Nephron progenitor cell (in vitro differentiated cells): ENCODE measurements at regions not wholly inside any gene's neighbourhood (a gene's known extent, or its start where the extent isn't known, plus 50 kb on each side); places are given as distances from the start of the nearest gene placed in this dataset.
"Not testable (repeated sequence)": the region's sequence is repeated elsewhere in the genome, so short reads cannot be mapped to it uniquely, and the experiment has no call there.

ENCODE experiments used
- DNase-seq: peaks from one replicate; pipeline ENCODE4 v3.0.0; 2021
- H3K27ac Mint-ChIP-seq: 2 replicates; pipeline ENCODE4 v1.8.0; 2021; ENCODE audit warnings: mild to moderate bottlenecking, moderate library complexity, mixed read lengths
- H3K27me3 Mint-ChIP-seq: 2 replicates; pipeline ENCODE4 v1.8.0; 2021; ENCODE audit warnings: mild to moderate bottlenecking, low read depth, mixed read lengths; ENCODE audit not compliant: poor library complexity
- H3K36me3 Mint-ChIP-seq: 2 replicates; pipeline ENCODE4 v1.8.0; 2021; ENCODE audit warnings: low read depth, mixed read lengths
- H3K4me1 Mint-ChIP-seq: 2 replicates; pipeline ENCODE4 v1.8.0; 2021; ENCODE audit warnings: mixed read lengths
- H3K4me3 Mint-ChIP-seq: 2 replicates; pipeline ENCODE4 v1.8.0; 2021; ENCODE audit warnings: mild to moderate bottlenecking, moderate library complexity, mixed read lengths
- H3K9me3 Mint-ChIP-seq: 2 replicates; pipeline ENCODE4 v1.8.0; 2021; ENCODE audit warnings: mild to moderate bottlenecking, moderate library complexity, mixed read lengths

- H3K4me3 Mint-ChIP-seq, H3K4me1 Mint-ChIP-seq, H3K36me3 Mint-ChIP-seq, H3K27me3 Mint-ChIP-seq, DNase-seq, H3K27ac Mint-ChIP-seq: not testable (repeated sequence)
- peaks cover 53% of the 10 kb centered on the region for H3K9me3 Mint-ChIP-seq
Observed at GRCh38 chr21:13934887-13935342, 275.8 kb downstream of the LIPI start.

- DNase-seq, H3K4me1 Mint-ChIP-seq, H3K4me3 Mint-ChIP-seq, H3K36me3 Mint-ChIP-seq, H3K27ac Mint-ChIP-seq, H3K27me3 Mint-ChIP-seq: not testable (repeated sequence)
- peaks cover 42% of the 10 kb centered on the region for H3K9me3 Mint-ChIP-seq
Observed at GRCh38 chr21:13923175-13923574, 287.6 kb downstream of the LIPI start.

- H3K36me3 Mint-ChIP-seq, DNase-seq, H3K4me1 Mint-ChIP-seq, H3K27ac Mint-ChIP-seq, H3K4me3 Mint-ChIP-seq, H3K27me3 Mint-ChIP-seq: not testable (repeated sequence)
- peaks cover 47% of the 10 kb centered on the region for H3K9me3 Mint-ChIP-seq
Observed at GRCh38 chr21:13921455-13921854, 289.3 kb downstream of the LIPI start.

GRCh38 chr21:13907385-13907784 is 297.8 kb downstream of the POTED start:
- not testable (repeated sequence) for H3K4me3 Mint-ChIP-seq, H3K27ac Mint-ChIP-seq, H3K36me3 Mint-ChIP-seq, H3K4me1 Mint-ChIP-seq, DNase-seq, H3K27me3 Mint-ChIP-seq
- H3K9me3 Mint-ChIP-seq: peaks cover 53% of the 10 kb centered on the region

GRCh38 chr21:13896596-13897247 is 287.1 kb downstream of the POTED start:
- not testable (repeated sequence) for H3K4me1 Mint-ChIP-seq, H3K27ac Mint-ChIP-seq, H3K4me3 Mint-ChIP-seq, H3K27me3 Mint-ChIP-seq, DNase-seq, H3K36me3 Mint-ChIP-seq
- peaks cover 89% of the 10 kb centered on the region for H3K9me3 Mint-ChIP-seq

- DNase-seq, H3K4me3 Mint-ChIP-seq, H3K36me3 Mint-ChIP-seq, H3K27me3 Mint-ChIP-seq, H3K27ac Mint-ChIP-seq, H3K4me1 Mint-ChIP-seq: not testable (repeated sequence)
- H3K9me3 Mint-ChIP-seq: peaks cover 93% of the 10 kb centered on the region
Observed at GRCh38 chr21:13893617-13894016, 284.0 kb downstream of the POTED start.

- H3K36me3 Mint-ChIP-seq, H3K4me3 Mint-ChIP-seq, H3K27ac Mint-ChIP-seq, H3K27me3 Mint-ChIP-seq, DNase-seq, H3K4me1 Mint-ChIP-seq: not testable (repeated sequence)
- peaks cover 94% of the 10 kb centered on the region for H3K9me3 Mint-ChIP-seq
Observed at GRCh38 chr21:13893025-13893424, 283.4 kb downstream of the POTED start.

- H3K4me1 Mint-ChIP-seq, H3K27ac Mint-ChIP-seq, H3K36me3 Mint-ChIP-seq, DNase-seq, H3K4me3 Mint-ChIP-seq, H3K27me3 Mint-ChIP-seq: not testable (repeated sequence)
- peaks cover 94% of the 10 kb centered on the region for H3K9me3 Mint-ChIP-seq
Observed at GRCh38 chr21:13892146-13892751, 282.7 kb downstream of the POTED start.

GRCh38 chr21:13889176-13889575 is 279.6 kb downstream of the POTED start:
- H3K36me3 Mint-ChIP-seq, DNase-seq, H3K4me1 Mint-ChIP-seq, H3K4me3 Mint-ChIP-seq, H3K27ac Mint-ChIP-seq, H3K27me3 Mint-ChIP-seq: not testable (repeated sequence)
- peaks cover 96% of the 10 kb centered on the region for H3K9me3 Mint-ChIP-seq

- not testable (repeated sequence) for H3K4me1 Mint-ChIP-seq, DNase-seq, H3K27me3 Mint-ChIP-seq, H3K27ac Mint-ChIP-seq, H3K4me3 Mint-ChIP-seq, H3K36me3 Mint-ChIP-seq
- H3K9me3 Mint-ChIP-seq: peaks cover 95% of the 10 kb centered on the region
Observed at GRCh38 chr21:13883641-13884395, 274.2 kb downstream of the POTED start.

GRCh38 chr21:13877503-13877902 is 267.9 kb downstream of the POTED start:
- H3K36me3 Mint-ChIP-seq, H3K4me1 Mint-ChIP-seq, H3K27me3 Mint-ChIP-seq, H3K27ac Mint-ChIP-seq, DNase-seq, H3K4me3 Mint-ChIP-seq: not testable (repeated sequence)
- peaks cover 95% of the 10 kb centered on the region for H3K9me3 Mint-ChIP-seq

GRCh38 chr21:13876999-13877398 is 267.4 kb downstream of the POTED start:
- not testable (repeated sequence) for DNase-seq, H3K4me3 Mint-ChIP-seq, H3K4me1 Mint-ChIP-seq, H3K36me3 Mint-ChIP-seq, H3K27ac Mint-ChIP-seq, H3K27me3 Mint-ChIP-seq
- peaks cover 95% of the 10 kb centered on the region for H3K9me3 Mint-ChIP-seq

GRCh38 chr21:13874001-13874400 is 264.4 kb downstream of the POTED start:
- not testable (repeated sequence) for H3K4me1 Mint-ChIP-seq, H3K27ac Mint-ChIP-seq, DNase-seq, H3K36me3 Mint-ChIP-seq, H3K4me3 Mint-ChIP-seq, H3K27me3 Mint-ChIP-seq
- H3K9me3 Mint-ChIP-seq: peaks cover 98% of the 10 kb centered on the region
